ENCODE measurements at regions not wholly inside any gene's neighbourhood (a gene's known extent, or its start where the extent isn't known, plus 50 kb on each side); places are given as distances from the start of the nearest gene placed in this dataset.

GRCh38 chr9:118384531-118385100, 680.4 kb downstream of the TLR4 start (continued):
- TF ChIP-seq, protein P1, sequence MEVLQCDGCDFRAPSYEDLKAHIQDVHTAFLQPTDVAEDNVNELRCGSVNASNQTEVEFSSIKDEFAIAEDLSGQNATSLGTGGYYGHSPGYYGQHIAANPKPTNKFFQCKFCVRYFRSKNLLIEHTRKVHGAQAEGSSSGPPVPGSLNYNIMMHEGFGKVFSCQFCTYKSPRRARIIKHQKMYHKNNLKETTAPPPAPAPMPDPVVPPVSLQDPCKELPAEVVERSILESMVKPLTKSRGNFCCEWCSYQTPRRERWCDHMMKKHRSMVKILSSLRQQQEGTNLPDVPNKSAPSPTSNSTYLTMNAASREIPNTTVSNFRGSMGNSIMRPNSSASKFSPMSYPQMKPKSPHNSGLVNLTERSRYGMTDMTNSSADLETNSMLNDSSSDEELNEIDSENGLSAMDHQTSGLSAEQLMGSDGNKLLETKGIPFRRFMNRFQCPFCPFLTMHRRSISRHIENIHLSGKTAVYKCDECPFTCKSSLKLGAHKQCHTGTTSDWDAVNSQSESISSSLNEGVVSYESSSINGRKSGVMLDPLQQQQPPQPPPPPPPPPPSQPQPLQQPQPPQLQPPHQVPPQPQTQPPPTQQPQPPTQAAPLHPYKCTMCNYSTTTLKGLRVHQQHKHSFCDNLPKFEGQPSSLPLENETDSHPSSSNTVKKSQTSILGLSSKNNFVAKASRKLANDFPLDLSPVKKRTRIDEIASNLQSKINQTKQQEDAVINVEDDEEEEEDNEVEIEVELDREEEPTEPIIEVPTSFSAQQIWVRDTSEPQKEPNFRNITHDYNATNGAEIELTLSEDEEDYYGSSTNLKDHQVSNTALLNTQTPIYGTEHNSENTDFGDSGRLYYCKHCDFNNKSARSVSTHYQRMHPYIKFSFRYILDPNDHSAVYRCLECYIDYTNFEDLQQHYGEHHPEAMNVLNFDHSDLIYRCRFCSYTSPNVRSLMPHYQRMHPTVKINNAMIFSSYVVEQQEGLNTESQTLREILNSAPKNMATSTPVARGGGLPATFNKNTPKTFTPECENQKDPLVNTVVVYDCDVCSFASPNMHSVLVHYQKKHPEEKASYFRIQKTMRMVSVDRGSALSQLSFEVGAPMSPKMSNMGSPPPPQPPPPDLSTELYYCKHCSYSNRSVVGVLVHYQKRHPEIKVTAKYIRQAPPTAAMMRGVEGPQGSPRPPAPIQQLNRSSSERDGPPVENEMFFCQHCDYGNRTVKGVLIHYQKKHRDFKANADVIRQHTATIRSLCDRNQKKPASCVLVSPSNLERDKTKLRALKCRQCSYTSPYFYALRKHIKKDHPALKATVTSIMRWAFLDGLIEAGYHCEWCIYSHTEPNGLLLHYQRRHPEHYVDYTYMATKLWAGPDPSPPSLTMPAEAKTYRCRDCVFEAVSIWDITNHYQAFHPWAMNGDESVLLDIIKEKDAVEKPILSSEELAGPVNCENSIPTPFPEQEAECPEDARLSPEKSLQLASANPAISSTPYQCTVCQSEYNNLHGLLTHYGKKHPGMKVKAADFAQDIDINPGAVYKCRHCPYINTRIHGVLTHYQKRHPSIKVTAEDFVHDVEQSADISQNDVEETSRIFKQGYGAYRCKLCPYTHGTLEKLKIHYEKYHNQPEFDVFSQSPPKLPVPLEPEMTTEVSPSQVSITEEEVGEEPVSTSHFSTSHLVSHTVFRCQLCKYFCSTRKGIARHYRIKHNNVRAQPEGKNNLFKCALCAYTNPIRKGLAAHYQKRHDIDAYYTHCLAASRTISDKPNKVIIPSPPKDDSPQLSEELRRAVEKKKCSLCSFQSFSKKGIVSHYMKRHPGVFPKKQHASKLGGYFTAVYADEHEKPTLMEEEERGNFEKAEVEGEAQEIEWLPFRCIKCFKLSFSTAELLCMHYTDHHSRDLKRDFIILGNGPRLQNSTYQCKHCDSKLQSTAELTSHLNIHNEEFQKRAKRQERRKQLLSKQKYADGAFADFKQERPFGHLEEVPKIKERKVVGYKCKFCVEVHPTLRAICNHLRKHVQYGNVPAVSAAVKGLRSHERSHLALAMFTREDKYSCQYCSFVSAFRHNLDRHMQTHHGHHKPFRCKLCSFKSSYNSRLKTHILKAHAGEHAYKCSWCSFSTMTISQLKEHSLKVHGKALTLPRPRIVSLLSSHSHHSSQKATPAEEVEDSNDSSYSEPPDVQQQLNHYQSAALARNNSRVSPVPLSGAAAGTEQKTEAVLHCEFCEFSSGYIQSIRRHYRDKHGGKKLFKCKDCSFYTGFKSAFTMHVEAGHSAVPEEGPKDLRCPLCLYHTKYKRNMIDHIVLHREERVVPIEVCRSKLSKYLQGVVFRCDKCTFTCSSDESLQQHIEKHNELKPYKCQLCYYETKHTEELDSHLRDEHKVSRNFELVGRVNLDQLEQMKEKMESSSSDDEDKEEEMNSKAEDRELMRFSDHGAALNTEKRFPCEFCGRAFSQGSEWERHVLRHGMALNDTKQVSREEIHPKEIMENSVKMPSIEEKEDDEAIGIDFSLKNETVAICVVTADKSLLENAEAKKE (CRISPR knock-in tag; IDR thresholded peaks at IDR 0.05) = no peak
- no peak for TF ChIP-seq CREB1 (CRISPR knock-in tag; IDR thresholded peaks at IDR 0.05; ENCODE audit: low read depth)
- no peak for TF ChIP-seq EZH2 (IDR thresholded peaks at IDR 0.05; ENCODE audit: low read depth, unreplicated experiment)
- TF ChIP-seq STAT1 (IDR thresholded peaks at IDR 0.05; ENCODE audit: unreplicated experiment) = no peak
- no peak for TF ChIP-seq ZNF114 (CRISPR knock-in tag; IDR thresholded peaks at IDR 0.05)
- TF ChIP-seq NANOG (IDR thresholded peaks at IDR 0.05; ENCODE audit: borderline replicate concordance) = no peak
- TF ChIP-seq ZNF331 (CRISPR knock-in tag; IDR thresholded peaks at IDR 0.05; ENCODE audit: low read depth) = no peak

DNA sequence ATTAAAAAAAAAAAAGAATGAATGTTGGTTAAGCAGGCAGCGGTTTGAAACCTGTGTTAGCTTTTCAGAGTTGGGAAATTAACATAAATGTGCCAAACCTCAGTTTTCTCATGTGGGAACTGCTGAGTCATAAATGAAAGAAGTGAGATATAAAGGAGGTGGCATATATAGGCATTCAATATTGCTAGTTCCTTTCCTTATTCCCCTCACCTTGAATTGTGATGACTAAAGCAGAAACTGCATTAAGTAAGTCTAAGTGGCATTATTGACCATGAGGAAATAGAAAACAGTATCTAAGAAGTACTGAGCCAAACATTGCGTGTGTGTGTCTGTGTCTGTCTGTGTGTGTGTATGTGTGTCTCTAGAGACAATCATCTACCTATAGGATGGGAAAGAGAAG, 691.2 kb downstream of the TLR4 start:
- no peak overlapping the region for H3K4me3 Mint-ChIP-seq
- H3K36me3 ChIP-seq (ENCODE audit: insufficient read depth) = no peaks in the 10 kb centered on the region

More for the DNA sequence above, 691.2 kb downstream of the TLR4 start:
- Histone ChIP-seq H4K20me1 (replicated peaks; ENCODE audit: insufficient read depth) (no peaks in the 10 kb centered on the region), H3K4me2 (no peak overlapping the region), H3K27me3 (ENCODE audit: insufficient read depth) (no peaks in the 10 kb centered on the region), H3K27ac (ENCODE audit: low read depth) (no peak overlapping the region), H3K4me1 (ENCODE audit: insufficient read depth) (no peaks in the 10 kb centered on the region), H3K79me2 (replicated peaks; ENCODE audit: insufficient read depth) (no peaks in the 10 kb centered on the region), H3F3A (replicated peaks; ENCODE audit: low read depth) (no peaks in the 10 kb centered on the region), H2AFZ (no peak overlapping the region), H3K4me3 (no peak overlapping the region), H3K9me2 (ENCODE audit: insufficient read depth) (0 out of 2 replicates have a peak, but pooled peaks cover 2% of the 10 kb centered on the region)
- Mint-ChIP-seq H3K27me3 (ENCODE audit: insufficient read depth, low read depth, poor library complexity) (no peaks in the 10 kb centered on the region), H3K36me3 (ENCODE audit: low read depth) (no peaks in the 10 kb centered on the region), H3K27ac (no peak overlapping the region), H3K9me3 (peaks cover 44% of the 10 kb centered on the region), H3K4me1 (0 out of 3 replicates have a peak, but pooled peaks cover 2% of the 10 kb centered on the region)
- TF ChIP-seq STAT1 (IDR thresholded peaks at IDR 0.05; ENCODE audit: unreplicated experiment) (no peak), ZNF331 (CRISPR knock-in tag; IDR thresholded peaks at IDR 0.05; ENCODE audit: low read depth) (no peak)
- TF ChIP-seq, protein P1 (CRISPR knock-in tag; IDR thresholded peaks at IDR 0.05) = no peak
- DNase-seq (ENCODE audit: low spot score) (no peak), ATAC-seq (no peak)

All from GM23338 (cell line).